GM18951 (cell line): ENCODE measurements at regions not wholly inside any gene's neighbourhood (a gene's known extent, or its start where the extent isn't known, plus 50 kb on each side); places are given as distances from the start of the nearest gene placed in this dataset.

Source experiments
- POLR2A ChIP-seq: IDR thresholded peaks from 4 replicates; pipeline ENCODE4 v1.6.1; 2011; ENCODE audit warnings: mild to moderate bottlenecking; ENCODE audit not compliant: insufficient read length, insufficient read depth; ENCODE audit errors: extremely low read depth
- in situ Hi-C: fragments of 300-500 bp; cut with MboI; formaldehyde crosslinking; loops from one replicate; pipeline ENCODE4 v1.12.0; 2022; ENCODE audit warnings: low sequenced_read_pairs, mixed read lengths, inconsistent platforms; ENCODE audit not compliant: unreplicated experiment

GRCh38 chr17:79473111-79473875 lies 137.6 kb downstream of the RBFOX3 start:
- TF ChIP-seq POLR2A = no peak
- in situ Hi-C loops = no loop called here

- no peak for TF ChIP-seq POLR2A
- in situ Hi-C loops = no loop called here
These were observed 140.1 kb downstream of the RBFOX3 start for GRCh38 chr17:79470754-79471153.

- TF ChIP-seq POLR2A = no peak
- in situ Hi-C loops = no loop called here
These were observed 141.2 kb downstream of the RBFOX3 start for GRCh38 chr17:79469646-79470045.

DNA sequence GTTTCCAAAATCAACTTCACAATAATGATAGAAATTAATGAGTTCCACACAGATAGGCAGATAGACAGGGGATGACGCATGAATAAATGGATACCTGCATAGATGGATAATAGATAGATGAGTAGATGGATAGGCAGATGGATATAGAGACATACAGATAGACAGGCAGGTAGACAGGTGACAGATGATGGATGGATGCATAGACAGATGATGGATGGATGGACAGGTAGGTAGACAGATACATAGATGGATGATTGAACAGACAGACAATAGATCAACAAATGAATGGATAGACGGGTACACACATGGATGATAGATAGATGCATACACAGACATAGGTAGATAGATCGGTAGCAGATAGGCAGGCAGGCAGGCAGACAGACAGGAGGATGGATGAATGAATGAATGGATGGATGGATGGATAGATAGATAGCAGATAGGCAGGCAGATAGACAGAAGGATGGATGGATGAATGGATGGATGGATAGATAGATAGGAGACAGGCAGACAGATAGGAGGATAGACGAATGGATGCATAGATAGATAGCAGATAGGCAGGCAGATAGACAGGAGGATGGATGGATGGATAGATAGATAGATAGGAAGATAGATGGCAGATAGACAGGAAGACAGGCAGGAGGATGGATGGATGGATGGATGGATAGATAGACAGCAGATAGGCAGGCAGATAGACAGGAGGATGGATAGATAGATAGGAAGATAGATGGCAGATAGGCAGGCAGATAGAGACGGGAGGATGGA lies 142.5 kb downstream of the RBFOX3 start:
- no peak for TF ChIP-seq POLR2A
- in situ Hi-C loops = no loop called here

- in situ Hi-C loops = no loop called here
- no peak for TF ChIP-seq POLR2A
These were observed 144.1 kb downstream of the RBFOX3 start for GRCh38 chr17:79466562-79467350.

GRCh38 chr17:79465681-79466025 lies 145.2 kb downstream of the RBFOX3 start:
- no peak for TF ChIP-seq POLR2A
- in situ Hi-C loops = no loop called here

GRCh38 chr17:79465011-79465680 lies 145.7 kb downstream of the RBFOX3 start:
- no peak for TF ChIP-seq POLR2A
- in situ Hi-C loops = no loop called here

GRCh38 chr17:79464318-79465010 lies 146.4 kb downstream of the RBFOX3 start:
- in situ Hi-C loops = no loop called here

DNA sequence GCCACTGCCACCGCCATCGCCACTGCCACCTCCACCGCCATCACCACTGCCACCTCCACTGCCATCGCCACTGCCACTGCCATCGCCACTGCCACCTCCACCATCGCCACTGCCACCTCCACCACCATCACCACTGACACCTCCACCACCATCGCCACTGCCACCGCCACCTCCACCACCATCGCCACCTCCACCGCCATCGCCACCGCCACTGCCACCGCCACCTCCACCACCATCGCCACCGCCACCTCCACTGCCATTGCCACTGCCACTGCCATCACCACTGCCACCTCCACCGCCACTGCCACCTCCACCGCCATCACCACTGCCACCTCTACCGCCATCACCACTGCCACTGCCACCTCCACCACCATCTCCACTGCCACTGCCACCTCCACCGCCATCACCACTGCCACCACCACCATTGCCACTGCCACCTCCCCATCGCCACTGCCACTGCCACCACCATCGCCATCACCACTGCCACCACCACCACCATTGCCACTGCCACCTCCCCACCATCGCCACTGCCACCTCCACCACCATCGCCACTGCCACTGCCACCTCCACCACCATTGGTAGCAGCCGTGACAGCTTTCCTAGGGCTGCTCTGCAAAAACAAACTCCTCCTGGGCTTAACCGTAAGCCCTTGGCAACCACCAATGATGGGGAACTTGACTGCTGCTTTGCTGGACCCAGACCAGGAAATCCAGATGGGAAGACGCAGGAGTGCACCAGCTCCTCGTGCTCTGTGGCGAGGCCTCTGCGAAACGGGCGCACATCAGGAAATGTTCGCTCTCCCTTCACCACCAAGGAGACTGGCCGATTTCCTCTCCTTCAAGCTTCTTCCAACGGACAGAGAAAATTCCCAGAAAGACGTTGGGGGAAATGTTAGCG lies 147.2 kb downstream of the RBFOX3 start:
- no peak for TF ChIP-seq POLR2A
- in situ Hi-C loops = no loop called here

More at GRCh38 chr17:79464318-79465010, 146.4 kb downstream of the RBFOX3 start:
- TF ChIP-seq POLR2A = no peak

DNA sequence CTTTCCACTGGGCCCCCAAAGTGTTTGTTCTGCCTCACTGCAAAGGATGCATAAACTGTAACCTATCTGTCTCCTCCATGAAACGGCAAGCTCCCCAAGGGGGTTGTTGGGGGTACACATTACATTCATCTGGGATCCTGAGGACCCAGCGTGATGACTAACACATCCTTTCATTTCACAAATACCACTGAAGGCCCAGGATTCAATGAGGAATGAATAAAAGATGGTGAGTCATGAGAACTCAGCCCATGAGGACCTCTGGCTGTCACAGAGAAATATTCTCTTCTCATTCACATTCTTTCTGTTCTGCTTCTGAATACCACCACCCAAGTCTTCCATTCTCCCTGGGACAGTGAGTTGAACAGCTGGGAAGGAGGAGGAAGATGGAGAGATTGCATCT lies 149.8 kb downstream of the RBFOX3 start:
- in situ Hi-C loops = no loop called here
- no peak for TF ChIP-seq POLR2A

- no peak for TF ChIP-seq POLR2A
- in situ Hi-C loops = no loop called here
These were observed 151.0 kb downstream of the RBFOX3 start for GRCh38 chr17:79459846-79460245.
